C1 segment of cervical spinal cord (tissue), 14 donors: ENCODE measurements at regions not wholly inside any gene's neighbourhood (a gene's known extent, or its start where the extent isn't known, plus 50 kb on each side); places are given as distances from the start of the nearest gene placed in this dataset.

ENCODE experiments used
- DNase-seq, 14 donors: peaks; one replicate each; lab custom pipeline; 2025; lab: John Stamatoyannopoulos, UW

DNA sequence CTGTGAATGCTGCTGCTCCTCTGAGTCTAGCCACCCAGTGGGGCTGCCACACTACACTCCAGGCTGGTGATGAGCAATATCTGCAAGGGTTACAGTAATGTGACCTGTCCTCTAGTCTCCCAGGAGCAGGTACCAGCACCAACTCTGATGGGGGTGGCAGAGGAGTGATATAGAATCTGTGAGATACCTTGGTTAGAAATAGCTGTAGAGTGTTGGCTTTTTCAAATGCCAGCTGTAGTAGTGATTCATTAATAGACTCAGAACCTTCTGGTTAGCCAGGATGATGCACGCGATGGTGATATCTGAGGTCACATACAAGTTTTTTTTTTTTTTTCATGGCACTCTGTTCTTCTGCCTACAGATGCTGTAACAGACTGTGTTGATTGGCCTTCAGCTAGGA is 757.1 kb downstream of the INHBA start:
- no peak for DNase-seq

DNA sequence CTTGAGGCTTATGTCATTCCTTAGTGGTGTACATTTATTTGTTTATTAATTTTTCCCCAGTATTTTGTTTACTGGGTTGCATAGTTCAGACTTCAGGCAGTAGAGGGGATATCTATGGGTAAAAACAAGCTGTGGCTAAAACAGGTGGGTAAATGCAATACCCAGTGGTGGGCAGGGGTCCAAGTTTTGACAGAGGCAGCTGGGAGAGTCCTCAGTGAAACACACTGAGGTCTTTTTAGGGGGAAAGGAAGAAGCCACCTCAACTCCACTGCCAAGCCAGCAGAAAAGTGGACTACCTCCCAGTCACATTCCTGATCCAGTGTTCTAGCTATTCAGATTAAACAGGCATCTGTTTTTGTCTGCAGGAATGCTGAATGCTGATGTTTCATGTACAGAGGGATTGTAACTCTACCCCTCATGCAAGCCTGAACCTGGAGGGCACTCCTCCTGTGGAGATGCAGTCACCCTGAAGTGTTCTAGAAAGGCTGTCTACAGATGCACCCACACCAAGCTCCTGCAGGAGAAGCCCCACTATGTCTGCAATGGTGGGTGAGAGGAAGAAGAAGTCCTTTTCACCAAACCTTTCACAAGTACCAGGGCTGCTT is 757.8 kb downstream of the INHBA start:
- no peak for DNase-seq

GRCh38 chr7:40937879-40938278 is 765.0 kb downstream of the INHBA start:
- DNase-seq = no peak

DNA sequence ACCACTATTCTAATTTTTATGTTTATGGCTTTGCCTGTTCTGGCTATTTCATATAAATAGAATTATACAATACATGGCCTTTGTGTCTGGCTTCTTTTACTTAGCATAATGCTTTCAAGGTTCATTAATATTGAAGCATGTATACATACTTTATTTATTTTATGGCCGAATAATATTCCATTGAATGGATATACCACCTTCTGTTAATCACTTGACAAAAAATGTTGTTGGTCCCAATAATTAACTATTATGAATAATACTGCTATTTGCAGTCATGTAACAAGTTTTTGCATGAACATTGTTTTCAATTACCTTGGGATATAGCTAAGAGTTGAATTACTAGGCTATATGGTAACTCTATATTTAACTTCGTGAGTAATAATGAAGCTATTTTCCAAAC is 767.5 kb downstream of the INHBA start:
- DNase-seq = no peak

DNA sequence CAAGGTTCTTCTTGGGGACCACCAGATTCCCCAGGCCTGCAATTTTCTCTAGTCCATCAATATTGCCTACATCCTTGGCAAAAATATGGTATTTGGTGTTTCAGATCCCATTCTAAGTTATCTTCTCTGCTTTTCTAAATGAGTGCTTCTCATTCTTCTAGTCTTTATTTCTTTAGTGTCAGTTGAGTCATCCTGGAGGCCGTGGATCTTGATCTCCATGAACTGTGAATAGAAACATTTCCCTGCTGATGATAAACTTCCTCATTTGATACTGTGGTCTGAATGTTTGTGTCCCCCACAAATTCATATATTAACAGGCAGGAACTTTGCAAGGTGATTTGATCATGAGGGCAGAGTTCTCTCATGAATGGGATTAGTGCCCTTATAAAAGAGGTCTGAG is 779.3 kb downstream of the INHBA start:
- DNase-seq = no peak

DNA sequence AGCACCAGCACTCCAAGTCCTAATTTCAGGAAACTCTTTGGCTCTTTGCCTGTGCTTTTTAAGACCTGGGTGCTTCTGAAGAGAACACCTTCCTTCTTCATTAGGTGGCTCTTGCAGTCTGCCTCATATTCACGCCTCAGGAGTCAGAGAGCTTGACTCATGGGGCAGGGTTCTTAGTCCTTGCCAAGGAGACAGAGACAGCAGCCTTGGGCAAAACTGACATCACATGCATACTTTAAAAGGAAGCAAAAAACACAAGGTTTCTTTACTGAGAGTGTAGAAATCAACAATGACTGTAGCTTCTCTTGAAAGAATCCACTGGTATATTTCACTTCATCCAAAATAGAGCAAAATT is 780.6 kb downstream of the INHBA start:
- no peak for DNase-seq

GRCh38 chr7:40921589-40922315 is 781.1 kb downstream of the INHBA start:
- no peak for DNase-seq

DNA sequence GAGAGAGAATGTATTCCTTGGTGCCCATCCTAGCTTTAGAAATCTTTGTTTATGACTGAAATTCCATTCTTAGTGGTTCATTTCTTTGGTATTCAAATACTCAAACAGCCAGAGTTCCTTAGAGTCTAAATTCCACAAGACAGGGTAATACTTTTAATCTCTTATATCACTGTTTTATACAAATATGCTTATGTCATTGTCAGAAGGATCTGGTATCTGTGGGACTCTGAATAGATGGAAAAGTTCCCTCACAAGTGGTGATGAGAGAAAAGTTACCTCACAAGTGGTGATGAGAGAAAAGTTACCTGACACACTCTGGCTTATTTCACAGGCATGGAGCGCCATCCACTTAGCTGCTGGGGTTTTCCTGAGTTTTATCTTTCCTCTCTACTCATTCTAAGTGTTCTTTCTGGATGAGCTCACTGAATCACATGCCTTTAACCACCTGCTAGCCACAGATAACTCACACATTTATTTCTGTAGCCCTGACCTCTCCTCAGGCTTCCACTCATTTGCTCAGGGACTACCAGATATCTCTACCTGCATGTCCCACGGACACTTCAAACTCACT is 784.0 kb downstream of the SUGCT start:
- no peak for DNase-seq

- DNase-seq = no peak
Measured at GRCh38 chr7:40916813-40917212, 782.0 kb downstream of the SUGCT start.

DNA sequence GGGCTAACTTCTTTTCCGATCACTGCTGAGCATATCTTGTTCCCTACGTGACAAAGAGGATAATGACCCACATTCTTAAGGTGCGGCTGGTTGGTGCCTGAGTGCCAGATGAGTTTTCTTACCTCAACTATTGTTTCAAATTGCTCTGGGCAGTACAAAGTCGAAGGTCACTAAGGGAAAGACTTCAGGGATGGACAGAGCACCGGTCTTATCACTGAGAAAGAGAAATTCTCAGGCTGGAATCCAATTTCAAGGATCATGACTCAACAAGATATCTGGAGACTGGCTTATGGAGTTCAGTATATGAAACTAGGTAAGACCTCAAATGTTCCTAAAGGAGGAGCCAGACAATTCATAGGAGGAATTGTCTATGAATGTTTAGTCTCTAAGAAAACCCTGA is 780.3 kb downstream of the SUGCT start:
- DNase-seq = no peak
